Hepatocyte (in vitro differentiated cells): ENCODE measurements at regions not wholly inside any gene's neighbourhood (a gene's known extent, or its start where the extent isn't known, plus 50 kb on each side); places are given as distances from the start of the nearest gene placed in this dataset.

Experiments
- DNase-seq: peaks from one replicate; pipeline ENCODE4 v3.0.0-alpha.2; 2016; ENCODE audit warnings: low spot score
- H2AFZ ChIP-seq: fragments of 200-600 bp; sonication (generic); 2 replicates; pipeline ENCODE4 v1.6.0; 2016; ENCODE audit warnings: antibody characterized with exemption, mild to moderate bottlenecking
- H3K27ac ChIP-seq: fragments of 200-600 bp; sonication (generic); 2 replicates; pipeline ENCODE4 v1.5.1; 2016; ENCODE audit warnings: mild to moderate bottlenecking
- H3K27me3 ChIP-seq: fragments of 200-600 bp; sonication (generic); 2 replicates; pipeline ENCODE4 v1.6.1; 2016
- H3K36me3 ChIP-seq: fragments of 200-600 bp; sonication (generic); replicated peaks from 2 replicates; pipeline ENCODE4 v1.5.1; 2016; ENCODE audit warnings: low read depth; ENCODE audit not compliant: insufficient read depth
- H3K4me1 ChIP-seq: fragments of 200-600 bp; sonication (generic); 2 replicates; pipeline ENCODE4 v1.5.1; 2016; ENCODE audit warnings: mild to moderate bottlenecking, moderate library complexity; ENCODE audit not compliant: insufficient read depth
- H3K4me2 ChIP-seq: fragments of 200-600 bp; sonication (generic); 2 replicates; pipeline ENCODE4 v1.6.0; 2016
- H3K4me3 ChIP-seq: fragments of 200-600 bp; sonication (generic); 2 replicates; pipeline ENCODE4 v1.5.1; 2016; ENCODE audit warnings: mild to moderate bottlenecking
- H3K79me2 ChIP-seq: fragments of 200-600 bp; sonication (generic); 2 replicates; pipeline ENCODE4 v1.6.0; 2017; ENCODE audit warnings: mild to moderate bottlenecking
- H3K9me2 ChIP-seq: fragments of 200-600 bp; sonication (generic); replicated peaks from 2 replicates; pipeline ENCODE4 v1.6.0; 2017; ENCODE audit warnings: mild to moderate bottlenecking; ENCODE audit not compliant: insufficient read depth
- H3K9me3 ChIP-seq: fragments of 200-600 bp; sonication (generic); 2 replicates; pipeline ENCODE4 v1.5.1; 2016; ENCODE audit warnings: low read depth, mild to moderate bottlenecking
- H4K20me1 ChIP-seq: fragments of 200-600 bp; sonication (generic); 2 replicates; pipeline ENCODE4 v1.6.0; 2016; ENCODE audit warnings: mild to moderate bottlenecking; ENCODE audit not compliant: insufficient read depth, poor library complexity, severe bottlenecking
- EZH2 ChIP-seq: fragments of 200-600 bp; sonication (generic); IDR thresholded peaks from 2 replicates; pipeline ENCODE4 v1.6.1; 2016; ENCODE audit warnings: antibody characterized with exemption, mild to moderate bottlenecking, borderline replicate concordance
- EZH2phosphoT487 ChIP-seq: fragments of 200-600 bp; sonication (generic); IDR thresholded peaks from one replicate; pipeline ENCODE4 v1.6.1; 2018; ENCODE audit warnings: antibody characterized with exemption, mild to moderate bottlenecking, low read depth, moderate library complexity; ENCODE audit not compliant: unreplicated experiment, severe bottlenecking
- WGBS: methylation state at CpG from one replicate; pipeline ENCODE4 v1.1.6; 2016; ENCODE audit warnings: low lambda C conversion rate; ENCODE audit errors: missing lambda C conversion rate; 5-methylcytosine and 5-hydroxymethylcytosine counted together
- TF ChIP-seq, protein P1 (sequence below): fragments of 200-600 bp; sonication (generic); IDR thresholded peaks from 2 replicates; pipeline ENCODE4 v1.5.1; 2016; ENCODE audit warnings: antibody characterized with exemption, mild to moderate bottlenecking; ENCODE audit not compliant: poor library complexity

GRCh38 chr5:96197347-96197746 lies 235.7 kb upstream of the ELL2 start:
- Histone ChIP-seq H3K4me1 (peaks cover 8% of the 10 kb centered on the region), H3K79me2 (no peaks in the 10 kb centered on the region)

GRCh38 chr5:96196890-96197289 lies 235.2 kb upstream of the ELL2 start:
- H3K4me1 ChIP-seq: peaks cover 8% of the 10 kb centered on the region
- no peaks in the 10 kb centered on the region for H3K9me3 ChIP-seq
- no peaks in the 10 kb centered on the region for H3K9me2 ChIP-seq
- H4K20me1 ChIP-seq: no peaks in the 10 kb centered on the region
- no peak overlapping the region for H2AFZ ChIP-seq
- H3K79me2 ChIP-seq: no peaks in the 10 kb centered on the region
- no peak overlapping the region for H3K4me3 ChIP-seq
- H3K27me3 ChIP-seq: no peaks in the 10 kb centered on the region
- DNase-seq: no peak
- H3K4me2 ChIP-seq: no peak overlapping the region
- H3K36me3 ChIP-seq: no peaks in the 10 kb centered on the region
- 73% methylated on average over 1 of the region's 1 CpG for WGBS
- TF ChIP-seq, protein P1, sequence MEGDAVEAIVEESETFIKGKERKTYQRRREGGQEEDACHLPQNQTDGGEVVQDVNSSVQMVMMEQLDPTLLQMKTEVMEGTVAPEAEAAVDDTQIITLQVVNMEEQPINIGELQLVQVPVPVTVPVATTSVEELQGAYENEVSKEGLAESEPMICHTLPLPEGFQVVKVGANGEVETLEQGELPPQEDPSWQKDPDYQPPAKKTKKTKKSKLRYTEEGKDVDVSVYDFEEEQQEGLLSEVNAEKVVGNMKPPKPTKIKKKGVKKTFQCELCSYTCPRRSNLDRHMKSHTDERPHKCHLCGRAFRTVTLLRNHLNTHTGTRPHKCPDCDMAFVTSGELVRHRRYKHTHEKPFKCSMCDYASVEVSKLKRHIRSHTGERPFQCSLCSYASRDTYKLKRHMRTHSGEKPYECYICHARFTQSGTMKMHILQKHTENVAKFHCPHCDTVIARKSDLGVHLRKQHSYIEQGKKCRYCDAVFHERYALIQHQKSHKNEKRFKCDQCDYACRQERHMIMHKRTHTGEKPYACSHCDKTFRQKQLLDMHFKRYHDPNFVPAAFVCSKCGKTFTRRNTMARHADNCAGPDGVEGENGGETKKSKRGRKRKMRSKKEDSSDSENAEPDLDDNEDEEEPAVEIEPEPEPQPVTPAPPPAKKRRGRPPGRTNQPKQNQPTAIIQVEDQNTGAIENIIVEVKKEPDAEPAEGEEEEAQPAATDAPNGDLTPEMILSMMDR: no peak
- TF ChIP-seq EZH2phosphoT487 (no peak), EZH2 (no peak)
- H3K27ac ChIP-seq: no peak overlapping the region

More at GRCh38 chr5:96197347-96197746, 235.7 kb upstream of the ELL2 start:
- H3K9me3 ChIP-seq: no peaks in the 10 kb centered on the region
- H3K4me2 ChIP-seq: no peak overlapping the region
- H4K20me1 ChIP-seq: no peaks in the 10 kb centered on the region
- H3K27ac ChIP-seq: no peak overlapping the region
- H2AFZ ChIP-seq: no peak overlapping the region
- WGBS: 96% methylated on average over 2 of the region's 2 CpGs
- H3K36me3 ChIP-seq: no peaks in the 10 kb centered on the region
- H3K27me3 ChIP-seq: no peaks in the 10 kb centered on the region
- H3K9me2 ChIP-seq: no peaks in the 10 kb centered on the region
- no peak overlapping the region for H3K4me3 ChIP-seq
- DNase-seq: no peak
- TF ChIP-seq, protein P1: no peak
- no peak for TF ChIP-seq EZH2phosphoT487

- H2AFZ ChIP-seq: no peak overlapping the region
- no peaks in the 10 kb centered on the region for H3K9me2 ChIP-seq
- no peak overlapping the region for H3K4me3 ChIP-seq
- H3K36me3 ChIP-seq: no peaks in the 10 kb centered on the region
- TF ChIP-seq EZH2 (no peak), EZH2phosphoT487 (no peak)
- TF ChIP-seq, protein P1: no peak
- no peak for DNase-seq
- WGBS: 88% methylated on average over 4 of the region's 4 CpGs
- H3K27ac ChIP-seq: no peak overlapping the region
- no peaks in the 10 kb centered on the region for H3K9me3 ChIP-seq
- H3K4me1 ChIP-seq: peaks cover 8% of the 10 kb centered on the region
- H3K79me2 ChIP-seq: no peaks in the 10 kb centered on the region
- no peak overlapping the region for H3K4me2 ChIP-seq
- H3K27me3 ChIP-seq: no peaks in the 10 kb centered on the region
- no peaks in the 10 kb centered on the region for H4K20me1 ChIP-seq
These were observed 234.8 kb upstream of the ELL2 start for GRCh38 chr5:96196407-96196806.

- Histone ChIP-seq H3K4me2 (no peak overlapping the region), H3K4me1 (peaks cover 2% of the 10 kb centered on the region)
These were observed 233.5 kb upstream of the ELL2 start for GRCh38 chr5:96195123-96195522.

More at GRCh38 chr5:96195123-96195522, 233.5 kb upstream of the ELL2 start:
- H3K9me2 ChIP-seq: no peaks in the 10 kb centered on the region
- H3K27ac ChIP-seq: no peak overlapping the region
- H3K79me2 ChIP-seq: no peaks in the 10 kb centered on the region
- no peak for TF ChIP-seq EZH2phosphoT487
- H3K27me3 ChIP-seq: no peaks in the 10 kb centered on the region
- WGBS: 62% methylated on average over 1 of the region's 1 CpG
- no peak overlapping the region for H3K4me3 ChIP-seq
- no peak overlapping the region for H2AFZ ChIP-seq
- H3K36me3 ChIP-seq: no peaks in the 10 kb centered on the region
- no peaks in the 10 kb centered on the region for H4K20me1 ChIP-seq
- DNase-seq: no peak
- no peaks in the 10 kb centered on the region for H3K9me3 ChIP-seq
